ENCODE measurements at regions not wholly inside any gene's neighbourhood (a gene's known extent, or its start where the extent isn't known, plus 50 kb on each side); places are given as distances from the start of the nearest gene placed in this dataset.

DNA sequence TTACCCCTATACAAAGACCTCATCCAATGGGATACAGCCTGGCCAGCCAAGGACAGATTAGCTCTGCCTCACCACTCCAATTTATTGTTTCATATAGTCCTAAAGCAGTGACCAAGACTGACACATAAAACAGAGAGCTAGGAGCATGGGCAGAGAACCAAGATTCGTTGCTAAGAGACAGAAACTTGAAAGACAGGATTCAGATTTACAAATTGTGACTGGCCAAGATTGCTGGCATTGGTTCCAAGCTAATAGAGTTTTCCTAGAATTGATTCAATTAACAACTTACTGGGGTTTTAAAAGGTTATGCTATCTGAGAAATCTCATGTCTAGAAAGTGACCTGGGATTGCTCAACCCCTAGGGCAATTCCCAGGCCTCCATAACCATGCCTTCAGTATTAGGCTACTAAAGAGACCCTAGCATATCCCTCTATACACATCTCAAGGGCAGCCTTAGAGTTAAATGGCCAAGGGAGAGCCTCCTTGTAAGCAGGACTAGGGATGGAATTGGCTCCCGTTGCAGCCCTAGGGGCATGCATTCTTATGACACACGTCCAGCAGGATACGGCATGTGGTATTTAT is 75.6 kb downstream of the ICOS start:
- Histone ChIP-seq H3K36me3 (ENCODE audit: control insufficient read depth in 3 of 3, insufficient read depth in 3 of 3, low read length in 3 of 3) (no peaks in the 10 kb centered on the region), H3K4me3 (ENCODE audit: low read length in 3 of 3) (no peak overlapping the region), H3K4me1 (ENCODE audit: control insufficient read depth in 3 of 3, insufficient read depth in 3 of 3, low read length in 3 of 3) (peaks cover 0 to 5% (median 4%) of the 10 kb centered on the region in 3 donors), H3K27me3 (ENCODE audit: control insufficient read depth in 3 of 3, insufficient read depth in 3 of 3, low read length in 3 of 3) (no peaks in the 10 kb centered on the region), H3K9ac (ENCODE audit: low read depth in 1 of 3, low read length in 3 of 3) (no peak overlapping the region), H3K9me3 (ENCODE audit: control insufficient read depth in 3 of 3, low read length in 3 of 3) (no peaks in the 10 kb centered on the region), H3K27ac (ENCODE audit: low read depth, low read length) (no peak overlapping the region)

DNA sequence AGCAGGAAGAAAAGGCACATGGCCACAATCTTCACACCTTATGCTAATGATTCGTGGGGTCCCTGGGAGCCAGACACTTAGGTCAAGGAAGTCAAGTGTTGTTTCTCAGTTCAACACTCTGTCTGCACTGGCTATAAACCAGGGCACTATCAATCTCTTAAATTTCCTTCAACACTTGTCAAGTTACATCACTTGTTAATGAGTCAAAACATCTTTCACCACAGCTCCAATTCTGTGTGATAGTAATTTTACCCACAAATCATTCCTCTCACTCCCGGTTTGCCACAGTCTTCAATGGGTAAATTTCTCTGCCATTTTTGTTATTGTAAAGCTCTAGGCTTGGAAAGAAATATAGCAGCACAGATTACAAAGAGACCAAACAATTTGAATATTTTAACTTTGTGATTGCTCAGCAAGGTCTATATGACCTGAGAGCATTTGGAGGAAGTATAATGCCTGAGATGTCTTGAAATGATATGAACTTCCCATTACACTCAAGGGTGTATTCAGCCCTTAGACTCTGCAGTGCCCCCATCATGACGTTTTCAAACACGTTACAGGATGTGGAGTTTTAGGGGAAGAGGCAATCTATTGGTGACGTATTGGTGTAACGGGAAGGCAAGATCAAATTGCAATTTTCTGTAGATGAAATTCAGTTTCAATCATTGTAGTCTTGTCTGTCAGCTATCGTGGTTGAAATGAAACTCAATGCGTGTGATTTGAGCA is 78.7 kb downstream of the ICOS start:
- no peaks in the 10 kb centered on the region for H3K9me3 ChIP-seq (ENCODE audit: control insufficient read depth in 3 of 3, low read length in 3 of 3)
- H3K27ac ChIP-seq (ENCODE audit: low read depth, low read length) = no peak overlapping the region
- no peaks in the 10 kb centered on the region for H3K27me3 ChIP-seq (ENCODE audit: control insufficient read depth in 3 of 3, insufficient read depth in 3 of 3, low read length in 3 of 3)
- no peaks in the 10 kb centered on the region for H3K36me3 ChIP-seq (ENCODE audit: control insufficient read depth in 3 of 3, insufficient read depth in 3 of 3, low read length in 3 of 3)
- H3K9ac ChIP-seq (ENCODE audit: low read depth in 1 of 3, low read length in 3 of 3) = no peak overlapping the region
- no peak overlapping the region for H3K4me3 ChIP-seq (ENCODE audit: low read length in 3 of 3)
- peaks cover 0 to 5% (median 4%) of the 10 kb centered on the region in 3 donors for H3K4me1 ChIP-seq (ENCODE audit: control insufficient read depth in 3 of 3, insufficient read depth in 3 of 3, low read length in 3 of 3)

DNA sequence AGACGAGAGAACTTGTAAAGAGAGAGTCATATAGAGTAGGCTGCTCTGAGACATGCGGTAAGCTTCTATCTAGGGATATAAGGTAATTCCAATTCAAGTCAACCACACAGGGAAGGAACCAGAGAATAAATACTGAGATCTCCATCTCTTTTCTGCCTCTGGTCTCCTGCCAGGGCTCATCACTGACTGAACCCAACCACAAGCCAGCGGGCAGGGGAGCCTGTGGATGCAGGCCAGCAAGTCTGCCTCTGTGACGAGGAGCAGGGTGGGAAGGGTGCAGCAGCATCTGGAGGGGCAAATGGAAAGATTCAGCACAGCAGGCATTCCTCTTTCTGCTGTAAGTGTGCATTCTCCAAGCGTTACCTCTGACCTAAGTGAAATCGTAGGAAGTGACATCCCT is 82.2 kb downstream of the ICOS start:
- Histone ChIP-seq H3K27ac (ENCODE audit: low read depth, low read length) (no peak overlapping the region), H3K9ac (ENCODE audit: low read depth in 1 of 3, low read length in 3 of 3) (no peak overlapping the region), H3K4me3 (ENCODE audit: low read length in 3 of 3) (no peak overlapping the region), H3K4me1 (ENCODE audit: control insufficient read depth in 3 of 3, insufficient read depth in 3 of 3, low read length in 3 of 3) (no peaks in the 10 kb centered on the region), H3K9me3 (ENCODE audit: control insufficient read depth in 3 of 3, low read length in 3 of 3) (no peaks in the 10 kb centered on the region), H3K36me3 (ENCODE audit: control insufficient read depth in 3 of 3, insufficient read depth in 3 of 3, low read length in 3 of 3) (no peaks in the 10 kb centered on the region), H3K27me3 (ENCODE audit: control insufficient read depth in 3 of 3, insufficient read depth in 3 of 3, low read length in 3 of 3) (no peaks in the 10 kb centered on the region)

DNA sequence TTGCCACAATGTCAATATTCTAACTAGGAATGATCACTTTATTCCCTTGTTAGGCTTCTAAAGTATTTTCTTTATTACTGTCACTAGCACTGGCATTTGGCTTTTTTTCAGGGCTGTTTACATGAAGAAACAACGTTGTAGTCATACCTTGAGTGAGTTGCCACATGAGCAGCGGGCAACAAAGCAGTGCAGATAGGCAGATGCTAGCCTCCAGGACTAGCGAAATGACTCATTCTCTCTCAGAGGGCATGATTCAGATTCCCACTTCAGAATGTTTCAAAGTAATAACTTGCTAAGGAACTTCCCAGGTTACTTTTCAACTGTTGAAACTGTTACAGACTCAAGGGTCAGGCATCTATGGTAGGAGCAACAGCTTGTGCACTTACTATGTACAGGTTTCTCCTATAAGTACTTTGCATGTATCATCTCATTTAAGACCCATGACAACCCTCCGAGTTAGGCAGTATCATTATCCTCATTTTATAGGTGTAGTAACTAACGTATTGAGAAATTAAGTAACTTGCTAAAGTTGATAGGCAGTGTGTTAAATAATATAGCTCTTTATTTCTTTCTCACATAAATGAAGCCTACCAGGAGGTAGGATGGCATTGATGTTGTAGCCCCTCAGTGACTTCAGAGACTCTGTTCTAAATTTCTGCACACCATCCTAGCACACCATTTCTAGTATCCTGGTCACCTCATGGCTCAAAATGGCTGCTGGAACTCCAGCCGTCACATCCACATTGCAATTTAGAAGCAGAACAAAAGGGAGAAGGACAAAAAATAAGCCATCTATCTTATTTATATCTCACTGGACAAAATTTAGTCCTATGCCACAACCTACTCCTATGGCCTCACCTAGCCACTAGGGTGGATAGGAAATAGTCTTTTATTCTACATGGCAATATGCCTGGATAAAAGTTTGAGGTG is 83.3 kb downstream of the ICOS start:
- no peaks in the 10 kb centered on the region for H3K36me3 ChIP-seq (ENCODE audit: control insufficient read depth in 3 of 3, insufficient read depth in 3 of 3, low read length in 3 of 3)
- no peaks in the 10 kb centered on the region for H3K9me3 ChIP-seq (ENCODE audit: control insufficient read depth in 3 of 3, low read length in 3 of 3)
- no peak overlapping the region for H3K4me3 ChIP-seq (ENCODE audit: low read length in 3 of 3)
- no peak overlapping the region for H3K9ac ChIP-seq (ENCODE audit: low read depth in 1 of 3, low read length in 3 of 3)
- H3K27ac ChIP-seq (ENCODE audit: low read depth, low read length) = no peak overlapping the region
- no peaks in the 10 kb centered on the region for H3K27me3 ChIP-seq (ENCODE audit: control insufficient read depth in 3 of 3, insufficient read depth in 3 of 3, low read length in 3 of 3)
- no peaks in the 10 kb centered on the region for H3K4me1 ChIP-seq (ENCODE audit: control insufficient read depth in 3 of 3, insufficient read depth in 3 of 3, low read length in 3 of 3)

DNA sequence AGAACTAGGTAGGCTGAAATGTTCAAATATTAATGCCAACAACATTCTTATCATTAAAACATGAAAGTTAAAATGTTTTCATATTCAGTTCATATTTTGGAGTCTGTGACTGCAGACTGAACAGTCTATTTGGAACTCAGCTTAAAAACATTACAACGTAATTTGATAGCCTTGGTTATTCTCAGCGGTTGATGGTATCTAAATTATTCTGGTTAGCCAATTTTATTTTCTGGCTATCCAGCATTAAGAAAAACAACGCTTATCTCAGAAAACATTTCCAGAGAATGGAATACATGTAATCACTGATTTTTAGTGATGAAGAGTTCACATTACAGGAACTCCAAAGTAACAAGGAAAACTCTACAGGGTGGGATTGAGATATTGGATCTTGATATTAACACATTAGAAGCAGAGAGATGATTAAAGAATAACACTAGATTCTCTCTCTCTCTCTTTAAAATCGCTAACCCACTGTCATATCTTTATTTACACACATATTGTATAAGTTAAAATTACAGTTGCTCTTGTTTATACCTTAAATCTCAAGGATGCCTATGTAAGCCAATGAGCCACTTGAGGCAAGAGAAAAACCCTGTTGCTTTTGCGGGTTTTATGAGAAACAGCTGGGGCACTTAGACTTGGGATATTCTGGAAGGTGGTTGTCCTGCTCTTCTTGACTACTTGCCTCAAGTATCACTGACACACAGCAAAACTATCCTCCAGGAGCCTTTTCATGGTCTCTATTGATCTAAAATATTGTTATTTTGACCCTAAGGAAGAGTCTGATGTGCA is 84.9 kb downstream of the ICOS start:
- Histone ChIP-seq H3K4me3 (ENCODE audit: low read length in 3 of 3) (no peak overlapping the region), H3K27me3 (ENCODE audit: control insufficient read depth in 3 of 3, insufficient read depth in 3 of 3, low read length in 3 of 3) (no peaks in the 10 kb centered on the region), H3K9me3 (ENCODE audit: control insufficient read depth in 3 of 3, low read length in 3 of 3) (no peaks in the 10 kb centered on the region), H3K27ac (ENCODE audit: low read depth, low read length) (no peak overlapping the region), H3K4me1 (ENCODE audit: control insufficient read depth in 3 of 3, insufficient read depth in 3 of 3, low read length in 3 of 3) (no peaks in the 10 kb centered on the region), H3K9ac (ENCODE audit: low read depth in 1 of 3, low read length in 3 of 3) (no peak overlapping the region), H3K36me3 (ENCODE audit: control insufficient read depth in 3 of 3, insufficient read depth in 3 of 3, low read length in 3 of 3) (no peaks in the 10 kb centered on the region)

DNA sequence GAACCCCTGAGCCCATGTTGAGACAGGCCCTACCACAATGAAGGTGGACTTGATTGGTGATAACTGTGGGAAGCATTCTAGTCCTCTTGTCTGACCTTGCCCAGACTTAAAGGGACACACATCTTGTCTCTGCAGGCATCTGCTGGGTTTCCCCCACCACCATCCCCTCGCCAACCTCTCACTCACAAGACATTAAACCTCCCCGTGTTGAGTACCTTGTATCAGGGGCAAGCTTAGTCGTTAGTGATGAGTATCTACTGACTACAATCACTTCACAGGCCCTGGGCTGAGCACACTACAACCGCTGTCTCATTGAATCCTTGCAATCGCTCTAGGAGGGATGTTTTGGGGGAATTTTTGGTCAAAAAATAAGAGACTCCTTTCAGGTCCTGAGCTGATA is 86.0 kb downstream of the ICOS start:
- no peaks in the 10 kb centered on the region for H3K27me3 ChIP-seq (ENCODE audit: control insufficient read depth in 3 of 3, insufficient read depth in 3 of 3, low read length in 3 of 3)
- no peaks in the 10 kb centered on the region for H3K36me3 ChIP-seq (ENCODE audit: control insufficient read depth in 3 of 3, insufficient read depth in 3 of 3, low read length in 3 of 3)
- H3K27ac ChIP-seq (ENCODE audit: low read depth, low read length) = no peak overlapping the region
- no peaks in the 10 kb centered on the region for H3K4me1 ChIP-seq (ENCODE audit: control insufficient read depth in 3 of 3, insufficient read depth in 3 of 3, low read length in 3 of 3)
- H3K9ac ChIP-seq (ENCODE audit: low read depth in 1 of 3, low read length in 3 of 3) = no peak overlapping the region
- H3K4me3 ChIP-seq (ENCODE audit: low read length in 3 of 3) = no peak overlapping the region
- no peaks in the 10 kb centered on the region for H3K9me3 ChIP-seq (ENCODE audit: control insufficient read depth in 3 of 3, low read length in 3 of 3)

DNA sequence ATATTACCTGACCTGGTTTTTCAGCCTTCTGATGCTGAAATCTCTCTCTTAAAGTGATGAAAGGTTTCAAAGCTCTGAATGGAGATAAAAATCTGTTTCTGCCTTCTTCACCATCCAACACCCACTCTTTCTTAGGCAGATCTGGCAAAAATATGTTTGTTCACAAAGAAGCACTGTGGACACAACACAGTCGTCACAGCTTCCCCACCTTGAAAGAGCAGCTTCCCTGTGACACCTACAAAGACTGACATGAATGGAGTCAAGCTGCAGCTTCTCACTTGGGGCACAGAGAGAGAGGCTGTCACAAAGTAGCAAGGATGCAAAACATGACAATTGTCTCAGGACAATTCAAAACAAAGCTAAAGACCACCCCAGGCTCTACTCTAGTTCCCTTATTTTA is 86.5 kb downstream of the ICOS start:
- no peak overlapping the region for H3K9ac ChIP-seq (ENCODE audit: low read depth in 1 of 3, low read length in 3 of 3)
- no peaks in the 10 kb centered on the region for H3K27me3 ChIP-seq (ENCODE audit: control insufficient read depth in 3 of 3, insufficient read depth in 3 of 3, low read length in 3 of 3)
- no peak overlapping the region for H3K27ac ChIP-seq (ENCODE audit: low read depth, low read length)
- no peaks in the 10 kb centered on the region for H3K9me3 ChIP-seq (ENCODE audit: control insufficient read depth in 3 of 3, low read length in 3 of 3)
- no peaks in the 10 kb centered on the region for H3K4me1 ChIP-seq (ENCODE audit: control insufficient read depth in 3 of 3, insufficient read depth in 3 of 3, low read length in 3 of 3)
- no peaks in the 10 kb centered on the region for H3K36me3 ChIP-seq (ENCODE audit: control insufficient read depth in 3 of 3, insufficient read depth in 3 of 3, low read length in 3 of 3)
- no peak overlapping the region for H3K4me3 ChIP-seq (ENCODE audit: low read length in 3 of 3)

DNA sequence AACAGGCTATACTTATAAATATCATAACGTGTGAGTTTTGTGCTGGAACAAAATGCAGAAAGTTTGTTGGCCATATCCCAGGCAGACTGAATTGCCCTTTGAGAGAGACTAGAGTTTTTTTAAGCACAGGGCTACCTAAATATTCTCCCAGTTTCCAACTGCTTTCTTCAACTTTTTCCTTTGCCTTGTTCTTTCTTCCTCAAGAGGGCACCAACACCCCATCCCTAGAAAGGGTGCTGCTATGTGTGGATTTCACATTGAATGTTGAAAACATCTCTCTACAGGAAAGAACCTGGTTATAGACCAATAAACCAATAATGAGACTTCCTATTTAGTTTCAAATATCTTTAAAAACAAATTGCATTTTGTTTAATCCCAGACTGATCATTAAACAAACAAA is 87.9 kb downstream of the ICOS start:
- no peaks in the 10 kb centered on the region for H3K27me3 ChIP-seq (ENCODE audit: control insufficient read depth in 3 of 3, insufficient read depth in 3 of 3, low read length in 3 of 3)
- H3K4me3 ChIP-seq (ENCODE audit: low read length in 3 of 3) = no peak overlapping the region
- H3K9ac ChIP-seq (ENCODE audit: low read depth in 1 of 3, low read length in 3 of 3) = no peak overlapping the region
- H3K27ac ChIP-seq (ENCODE audit: low read depth, low read length) = no peak overlapping the region
- H3K9me3 ChIP-seq (ENCODE audit: control insufficient read depth in 3 of 3, low read length in 3 of 3) = no peaks in the 10 kb centered on the region
- H3K36me3 ChIP-seq (ENCODE audit: control insufficient read depth in 3 of 3, insufficient read depth in 3 of 3, low read length in 3 of 3) = no peaks in the 10 kb centered on the region
- H3K4me1 ChIP-seq (ENCODE audit: control insufficient read depth in 3 of 3, insufficient read depth in 3 of 3, low read length in 3 of 3) = no peaks in the 10 kb centered on the region

DNA sequence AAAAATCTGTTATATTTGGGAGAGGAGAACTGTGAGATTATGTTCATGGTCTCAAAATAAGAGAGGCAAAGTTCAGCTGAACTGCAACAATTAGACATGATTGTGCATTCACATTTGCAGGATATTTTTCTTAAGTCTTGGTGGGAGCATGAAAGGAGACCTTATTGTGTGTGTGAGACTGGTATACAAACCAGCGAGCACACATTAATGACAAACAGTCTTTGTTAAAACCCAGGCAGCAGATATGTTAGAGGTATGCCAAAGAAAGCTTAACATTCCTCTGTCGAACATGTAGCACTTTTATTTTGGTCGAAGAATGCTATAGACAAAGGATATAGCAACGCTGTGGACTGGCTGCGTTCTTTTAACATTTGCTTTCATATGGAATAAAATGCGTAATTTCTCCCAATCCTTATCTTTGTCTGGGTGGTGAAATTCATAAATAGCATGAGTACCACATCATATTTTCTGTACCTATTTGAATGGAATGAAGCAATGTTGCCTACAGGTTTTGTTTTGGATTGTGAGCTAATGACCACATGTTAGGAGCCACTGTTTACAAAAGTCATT is 88.4 kb downstream of the ICOS start:
- Histone ChIP-seq H3K36me3 (ENCODE audit: control insufficient read depth in 3 of 3, insufficient read depth in 3 of 3, low read length in 3 of 3) (no peaks in the 10 kb centered on the region), H3K4me3 (ENCODE audit: low read length in 3 of 3) (no peak overlapping the region), H3K9me3 (ENCODE audit: control insufficient read depth in 3 of 3, low read length in 3 of 3) (no peaks in the 10 kb centered on the region), H3K4me1 (ENCODE audit: control insufficient read depth in 3 of 3, insufficient read depth in 3 of 3, low read length in 3 of 3) (no peaks in the 10 kb centered on the region), H3K27me3 (ENCODE audit: control insufficient read depth in 3 of 3, insufficient read depth in 3 of 3, low read length in 3 of 3) (no peaks in the 10 kb centered on the region), H3K27ac (ENCODE audit: low read depth, low read length) (no peak overlapping the region), H3K9ac (ENCODE audit: low read depth in 1 of 3, low read length in 3 of 3) (no peak overlapping the region)

Measured in skeletal muscle tissue (tissue), 3 donors.